ENCODE measurements at regions not wholly inside any gene's neighbourhood (a gene's known extent, or its start where the extent isn't known, plus 50 kb on each side); places are given as distances from the start of the nearest gene placed in this dataset.
A peak's percentile ranks its signal among the peaks of the same experiment; 100 is the strongest.
"Not testable (repeated sequence)": the region's sequence is repeated elsewhere in the genome, so short reads cannot be mapped to it uniquely, and the experiment has no call there.

- no peak overlapping the region for H3K4me3 ChIP-seq (ENCODE audit: low read depth, low read length)
- no peak for TF ChIP-seq CTCF (conservative IDR thresholded peaks at IDR 0.05; ENCODE audit: low read depth, low read length)
- DNase-seq (ENCODE audit: low read depth) = no peak
Measured at GRCh38 chr3:153269730-153270129, 107.7 kb downstream of the RAP2B start.

GRCh38 chr3:153273217-153273616 lies 111.2 kb downstream of the RAP2B start:
- no peak overlapping the region for H3K4me3 ChIP-seq (ENCODE audit: low read depth, low read length)
- no peak for DNase-seq (ENCODE audit: low read depth)
- TF ChIP-seq CTCF (conservative IDR thresholded peaks at IDR 0.05; ENCODE audit: low read depth, low read length) = no peak

- no peak for TF ChIP-seq CTCF (conservative IDR thresholded peaks at IDR 0.05; ENCODE audit: low read depth, low read length)
- peak; percentile 83 for DNase-seq (ENCODE audit: low read depth)
- H3K4me3 ChIP-seq (ENCODE audit: low read depth, low read length) = no peak overlapping the region
Measured at GRCh38 chr3:153273767-153274435, 111.9 kb downstream of the RAP2B start.

GRCh38 chr3:153274561-153274960 lies 112.5 kb downstream of the RAP2B start:
- DNase-seq (ENCODE audit: low read depth) = peak; percentile 25
- H3K4me3 ChIP-seq (ENCODE audit: low read depth, low read length) = no peak overlapping the region
- TF ChIP-seq CTCF (conservative IDR thresholded peaks at IDR 0.05; ENCODE audit: low read depth, low read length) = no peak

DNA sequence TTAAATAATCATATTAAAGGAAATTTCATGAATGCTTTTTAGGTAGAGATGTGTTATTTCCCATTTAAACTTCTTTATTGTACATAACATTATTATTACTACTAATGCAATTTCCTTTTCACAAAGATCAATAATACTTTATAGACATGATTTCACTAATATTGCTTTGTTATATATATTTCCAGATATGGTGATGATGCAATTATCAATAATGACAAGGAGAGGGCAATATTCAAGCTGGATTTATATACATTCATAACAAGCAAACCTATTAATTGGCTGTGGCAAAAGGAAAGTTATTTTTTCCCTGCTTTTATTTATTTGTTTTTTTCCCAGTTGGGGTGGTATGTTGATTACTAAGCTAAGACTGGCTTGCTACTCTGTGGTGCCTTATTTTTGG lies 113.5 kb downstream of the RAP2B start:
- no peak for DNase-seq (ENCODE audit: low read depth)
- H3K4me3 ChIP-seq (ENCODE audit: low read depth, low read length) = no peak overlapping the region
- no peak for TF ChIP-seq CTCF (conservative IDR thresholded peaks at IDR 0.05; ENCODE audit: low read depth, low read length)

DNA sequence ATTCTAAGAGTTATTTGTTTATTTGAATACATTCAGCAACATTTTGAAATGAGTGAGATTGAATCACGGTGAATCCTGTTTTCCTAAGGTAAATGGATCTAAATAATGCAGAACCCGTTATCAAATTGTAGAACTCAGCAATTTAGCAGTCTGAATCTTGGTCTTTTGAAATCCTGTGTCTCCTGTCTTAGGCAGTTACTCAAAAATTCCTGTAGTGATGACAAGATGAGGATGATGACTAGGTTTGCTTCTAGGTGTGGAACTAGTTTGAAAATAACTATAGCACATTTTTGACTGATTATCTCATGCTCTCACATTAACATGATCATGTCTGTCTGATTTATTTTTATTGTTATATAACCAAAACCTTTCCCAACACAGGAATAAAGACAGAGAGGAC lies 115.0 kb downstream of the RAP2B start:
- DNase-seq (ENCODE audit: low read depth) = peak; percentile 49
- H3K4me3 ChIP-seq (ENCODE audit: low read depth, low read length) = no peak overlapping the region
- no peak for TF ChIP-seq CTCF (conservative IDR thresholded peaks at IDR 0.05; ENCODE audit: low read depth, low read length)

DNA sequence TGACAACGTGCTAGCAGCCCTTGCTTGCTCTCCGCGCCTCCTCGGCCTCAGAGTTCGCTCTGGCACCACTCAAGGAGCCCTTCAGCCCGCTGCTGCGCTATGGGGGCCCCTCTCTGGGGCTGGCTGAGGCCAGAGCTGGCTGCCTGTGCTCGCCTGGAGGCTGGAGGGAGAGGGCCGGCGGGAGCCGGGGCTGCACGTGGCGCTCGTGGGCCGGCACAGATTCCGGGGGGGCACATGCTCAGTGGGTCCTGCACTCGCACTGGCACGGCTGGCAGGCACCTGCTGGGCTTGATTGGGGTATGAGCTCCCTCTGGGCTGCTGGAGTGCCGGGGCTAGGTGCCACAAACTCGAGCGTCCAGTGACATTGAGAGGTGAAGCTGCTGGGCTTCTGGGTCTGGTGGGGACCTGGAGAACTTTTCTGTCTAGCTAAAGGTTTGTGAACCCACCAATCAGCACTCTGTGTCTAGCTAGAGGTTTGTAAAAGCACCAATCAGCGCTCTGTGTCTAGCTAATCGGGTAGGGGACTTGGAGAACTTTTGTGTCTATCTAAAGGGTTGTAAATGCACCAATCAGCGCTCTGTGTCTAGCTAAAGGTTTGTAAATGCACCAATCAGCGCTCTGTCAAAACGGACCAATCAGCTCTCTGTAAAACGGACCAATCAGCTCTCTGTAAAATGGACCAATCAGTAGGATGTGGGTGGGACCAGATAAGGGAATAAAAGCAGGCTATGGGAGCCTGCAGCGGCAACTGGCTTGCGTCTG lies 119.4 kb downstream of the RAP2B start:
- not testable (repeated sequence) for H3K4me3 ChIP-seq (ENCODE audit: low read depth, low read length); DNase-seq (ENCODE audit: low read depth)

Measured in choroid plexus epithelial cell (primary cell).